CD4-positive, alpha-beta memory T cell (primary cell): ENCODE measurements at regions not wholly inside any gene's neighbourhood (a gene's known extent, or its start where the extent isn't known, plus 50 kb on each side); places are given as distances from the start of the nearest gene placed in this dataset.

ENCODE experiments used
- CTCF ChIA-PET: fragments of 350-600 bp; sonication (Branson Sonifier 250); formaldehyde crosslinking; loops from one replicate; lab custom pipeline; 2021; ENCODE audit warnings: inconsistent platforms; ENCODE audit not compliant: partially characterized antibody; lab: Charles Lee
- POLR2A ChIA-PET: fragments of 350-600 bp; sonication (Branson Sonifier 250); formaldehyde crosslinking; loops from one replicate; lab custom pipeline; 2021; ENCODE audit not compliant: partially characterized antibody; lab: Charles Lee
- DNase-seq, 5 donors: peaks; one replicate each; pipeline versions ENCODE4 v3.0.0 to v3.0.0-alpha.2; 2020 to 2022; ENCODE audit warnings: mixed read lengths in 1 of 5
- H3K27ac ChIP-seq: one replicate; pipeline ENCODE4 v1.7.0; 2013; ENCODE audit warnings: low read depth, low read length
- H3K27me3 ChIP-seq: 2 replicates; pipeline ENCODE4 v1.7.0; 2013; ENCODE audit warnings: mild to moderate bottlenecking, low read length, moderate library complexity; ENCODE audit not compliant: insufficient read depth
- H3K36me3 ChIP-seq: 2 replicates; pipeline ENCODE4 v1.7.0; 2013; ENCODE audit warnings: mild to moderate bottlenecking, low read length, moderate library complexity; ENCODE audit not compliant: insufficient read depth
- H3K4me1 ChIP-seq: 2 replicates; pipeline ENCODE4 v1.7.0; 2013; ENCODE audit warnings: mild to moderate bottlenecking, low read length, moderate library complexity; ENCODE audit not compliant: insufficient read depth
- H3K4me3 ChIP-seq, 2 donors: one replicate each; pipeline ENCODE4 v1.7.0; 2013; ENCODE audit warnings: low read length in 2 of 2, mild to moderate bottlenecking in 1 of 2
- H3K9me3 ChIP-seq, 2 donors: one replicate each; pipeline ENCODE4 v1.7.0; 2013; ENCODE audit warnings: low read length in 2 of 2, control low read depth in 1 of 2; ENCODE audit not compliant: control insufficient read depth in 1 of 2
- H3K27ac Mint-ChIP-seq, 7 donors: one replicate each; pipeline ENCODE4 v1.8.0; 2020 to 2021; ENCODE audit warnings: mixed read lengths in 7 of 7, mild to moderate bottlenecking in 6 of 7, inconsistent platforms in 3 of 7, moderate library complexity in 3 of 7
- H3K27me3 Mint-ChIP-seq, 2 donors: one replicate each; pipeline ENCODE4 v1.8.0; 2020 to 2021; ENCODE audit warnings: mixed read lengths in 2 of 2
- H3K36me3 Mint-ChIP-seq, 2 donors: one replicate each; pipeline ENCODE4 v1.8.0; 2020 to 2021; ENCODE audit warnings: mixed read lengths in 2 of 2, inconsistent platforms in 1 of 2, mild to moderate bottlenecking in 1 of 2
- H3K4me1 Mint-ChIP-seq, 4 donors: one replicate each; pipeline ENCODE4 v1.8.0; 2020 to 2021; ENCODE audit warnings: mixed read lengths in 4 of 4, mild to moderate bottlenecking in 1 of 4
- H3K4me3 Mint-ChIP-seq, 8 donors: one replicate each; pipeline ENCODE4 v1.8.0; 2020 to 2021; ENCODE audit warnings: mixed read lengths in 8 of 8, mild to moderate bottlenecking in 7 of 8, moderate library complexity in 6 of 8, inconsistent platforms in 3 of 8
- H3K9me3 Mint-ChIP-seq, 8 donors: one replicate each; pipeline ENCODE4 v1.8.0; 2020 to 2021; ENCODE audit warnings: mixed read lengths in 8 of 8, mild to moderate bottlenecking in 5 of 8, inconsistent platforms in 3 of 8, moderate library complexity in 1 of 8
- intact Hi-C: fragments of 100-400 bp; cut with micrococcal nuclease; formaldehyde crosslinking; loops from one replicate; pipeline ENCODE4 v1.15.1; 2023

DNA sequence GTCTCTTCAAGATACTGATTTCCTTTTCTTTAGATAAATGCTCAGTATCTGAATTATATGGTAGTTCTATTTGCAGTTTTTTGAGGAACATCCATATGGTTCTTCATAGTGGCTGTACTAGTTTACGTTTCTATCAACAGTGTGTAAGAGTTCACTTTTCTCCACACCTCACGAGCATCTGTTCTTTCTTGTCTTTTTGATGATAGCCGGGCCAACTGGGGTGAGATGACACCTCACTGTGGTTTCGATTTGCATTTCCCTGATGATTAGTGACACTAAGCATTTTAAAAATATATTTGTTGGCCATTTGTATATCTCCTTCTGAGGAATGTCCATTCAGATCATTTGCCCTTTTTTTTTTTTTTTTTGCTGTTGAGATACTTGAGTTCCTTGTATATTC lies 458.8 kb downstream of the SETBP1 start:
- DNase-seq: no peak
- Mint-ChIP-seq H3K27ac (no peak overlapping the region), H3K4me3 (no peak overlapping the region)

DNA sequence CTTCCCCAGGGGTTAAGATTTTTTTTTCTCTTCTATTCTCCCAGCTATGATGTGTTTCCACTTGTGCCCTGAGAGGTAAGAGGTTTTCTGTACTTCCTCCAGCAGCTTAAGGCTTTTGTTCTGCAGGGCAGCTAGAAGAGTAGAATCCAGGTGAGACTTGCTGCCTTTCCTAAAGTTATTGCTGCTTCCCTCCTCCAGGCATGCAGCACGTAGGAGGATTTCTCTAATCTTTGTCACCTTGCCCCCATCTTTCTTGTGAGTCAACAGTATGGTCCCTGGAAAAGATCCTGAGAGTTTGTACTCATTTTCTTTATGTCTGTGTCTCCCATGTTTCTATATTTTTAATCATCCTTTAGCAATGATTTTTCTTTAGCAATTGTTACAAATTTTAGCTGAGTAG lies 462.2 kb downstream of the SETBP1 start:
- H3K27ac ChIP-seq: no peak overlapping the region
- no peaks in the 10 kb centered on the region for H3K9me3 ChIP-seq
- no peaks in the 10 kb centered on the region for H3K36me3 ChIP-seq
- H3K4me1 ChIP-seq: no peaks in the 10 kb centered on the region
- no peak overlapping the region for H3K4me3 Mint-ChIP-seq
- no peak overlapping the region for H3K4me3 ChIP-seq
- H3K4me1 Mint-ChIP-seq: no peaks in the 10 kb centered on the region
- H3K27ac Mint-ChIP-seq: no peak overlapping the region
- DNase-seq: no peak
- no peaks in the 10 kb centered on the region for H3K27me3 ChIP-seq
- H3K27me3 Mint-ChIP-seq: peaks cover 0 to 5% of the 10 kb centered on the region in 2 donors
- no peaks in the 10 kb centered on the region for H3K36me3 Mint-ChIP-seq
- CTCF ChIA-PET: no interaction called here
- POLR2A ChIA-PET: no interaction called here
- intact Hi-C loops: no loop called here
- H3K9me3 Mint-ChIP-seq: peaks cover 0 to 6% (median 1%) of the 10 kb centered on the region in 8 donors

More for the DNA sequence above, 458.8 kb downstream of the SETBP1 start:
- H3K27me3 ChIP-seq: no peaks in the 10 kb centered on the region
- H3K9me3 ChIP-seq: no peaks in the 10 kb centered on the region
- intact Hi-C loops: no loop called here
- H3K4me3 ChIP-seq: no peak overlapping the region
- no peaks in the 10 kb centered on the region for H3K36me3 Mint-ChIP-seq
- H3K27me3 Mint-ChIP-seq: peaks cover 0 to 3% of the 10 kb centered on the region in 2 donors
- ChIA-PET POLR2A (no interaction called here), CTCF (no interaction called here)
- no peaks in the 10 kb centered on the region for H3K36me3 ChIP-seq
- no peaks in the 10 kb centered on the region for H3K4me1 Mint-ChIP-seq
- H3K9me3 Mint-ChIP-seq: peaks cover 0 to 4% (median 0%) of the 10 kb centered on the region in 8 donors
- no peak overlapping the region for H3K27ac ChIP-seq
- no peaks in the 10 kb centered on the region for H3K4me1 ChIP-seq

DNA sequence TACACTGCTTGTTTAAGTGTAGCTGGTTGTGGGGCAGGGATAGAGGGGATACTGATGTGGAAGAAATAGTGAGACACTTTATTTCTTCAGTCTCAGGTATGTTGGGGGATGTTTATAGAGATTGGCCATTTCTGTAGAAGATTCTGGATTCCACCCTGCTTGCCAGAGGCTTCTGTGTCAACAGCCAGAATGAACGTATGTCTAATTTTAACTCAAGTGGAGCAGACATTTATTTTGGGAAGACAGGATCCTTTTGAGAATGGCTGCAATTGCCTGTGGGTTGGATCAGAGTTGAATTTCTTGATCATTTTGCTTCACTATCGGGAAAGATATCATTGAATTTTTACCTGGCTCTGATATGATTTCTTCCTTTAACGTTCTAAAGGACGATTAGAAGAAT lies 465.6 kb upstream of the SLC14A2 start:
- Mint-ChIP-seq H3K27me3 (peaks cover 2% of the 10 kb centered on the region in 2 donors), H3K4me3 (no peak overlapping the region), H3K27ac (no peak overlapping the region), H3K36me3 (no peaks in the 10 kb centered on the region), H3K9me3 (peaks cover 0 to 4% (median 0%) of the 10 kb centered on the region in 8 donors), H3K4me1 (no peaks in the 10 kb centered on the region)
- Histone ChIP-seq H3K4me3 (no peak overlapping the region), H3K27ac (no peak overlapping the region), H3K9me3 (no peaks in the 10 kb centered on the region), H3K27me3 (no peaks in the 10 kb centered on the region), H3K36me3 (no peaks in the 10 kb centered on the region), H3K4me1 (no peaks in the 10 kb centered on the region)
- intact Hi-C loops: no loop called here
- no peak for DNase-seq
- POLR2A ChIA-PET: no interaction called here
- CTCF ChIA-PET: interaction anchor here (1.0 kb wide), 1 partner anchor 474 kb away, joined by 3 read pairs; no protein-coding TSS in a partner anchor

DNA sequence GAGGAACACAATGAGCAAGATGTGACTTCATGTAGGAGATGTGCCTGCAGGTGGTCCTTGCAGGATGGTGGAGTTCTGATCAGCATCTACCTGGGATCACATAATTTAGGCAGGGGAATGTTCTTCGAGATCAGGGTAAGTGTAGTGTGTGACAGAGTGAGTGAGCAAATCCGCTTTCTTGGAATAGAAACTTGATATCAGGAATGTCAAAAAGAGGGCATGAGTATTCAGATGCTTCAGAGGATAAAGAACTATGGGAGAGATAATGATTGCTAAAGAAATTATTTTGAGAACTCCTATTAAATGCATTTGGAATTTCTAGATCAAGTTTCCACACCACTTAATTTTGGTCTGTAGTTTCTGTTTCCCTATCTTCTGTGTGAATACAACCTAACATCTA lies 463.6 kb upstream of the SLC14A2 start:
- Mint-ChIP-seq H3K27me3 (peaks cover 0 to 2% of the 10 kb centered on the region in 2 donors), H3K36me3 (no peaks in the 10 kb centered on the region), H3K4me3 (no peak overlapping the region), H3K27ac (no peak overlapping the region), H3K4me1 (no peaks in the 10 kb centered on the region), H3K9me3 (peaks cover 0 to 4% (median 0%) of the 10 kb centered on the region in 8 donors)
- H3K4me3 ChIP-seq: no peak overlapping the region
- no peaks in the 10 kb centered on the region for H3K36me3 ChIP-seq
- no peaks in the 10 kb centered on the region for H3K4me1 ChIP-seq
- POLR2A ChIA-PET: no interaction called here
- intact Hi-C loops: no loop called here
- DNase-seq: no peak
- CTCF ChIA-PET: no interaction called here
- H3K27ac ChIP-seq: no peak overlapping the region
- no peaks in the 10 kb centered on the region for H3K9me3 ChIP-seq
- no peaks in the 10 kb centered on the region for H3K27me3 ChIP-seq

GRCh38 chr18:45155526-45155925 lies 459.8 kb upstream of the SLC14A2 start:
- Mint-ChIP-seq H3K4me3 (no peak overlapping the region), H3K4me1 (no peaks in the 10 kb centered on the region), H3K27me3 (peaks cover 3 to 9% of the 10 kb centered on the region in 2 donors), H3K9me3 (peaks cover 0 to 2% (median 0%) of the 10 kb centered on the region in 8 donors), H3K36me3 (no peaks in the 10 kb centered on the region), H3K27ac (no peak overlapping the region)
- H3K27ac ChIP-seq: no peak overlapping the region
- no peak for DNase-seq
- H3K4me3 ChIP-seq: no peak overlapping the region
- no peaks in the 10 kb centered on the region for H3K27me3 ChIP-seq
- ChIA-PET POLR2A (no interaction called here), CTCF (no interaction called here)
- intact Hi-C loops: no loop called here
- no peaks in the 10 kb centered on the region for H3K36me3 ChIP-seq
- no peaks in the 10 kb centered on the region for H3K4me1 ChIP-seq
- H3K9me3 ChIP-seq: no peaks in the 10 kb centered on the region

- CTCF ChIA-PET: no interaction called here
- Histone ChIP-seq H3K36me3 (no peaks in the 10 kb centered on the region), H3K27me3 (no peaks in the 10 kb centered on the region), H3K4me3 (no peak overlapping the region), H3K4me1 (no peaks in the 10 kb centered on the region), H3K27ac (no peak overlapping the region), H3K9me3 (no peaks in the 10 kb centered on the region)
- Mint-ChIP-seq H3K36me3 (no peaks in the 10 kb centered on the region), H3K4me3 (no peak overlapping the region), H3K27me3 (peaks cover 6 to 12% of the 10 kb centered on the region in 2 donors), H3K27ac (no peak overlapping the region), H3K9me3 (no peaks in the 10 kb centered on the region), H3K4me1 (no peaks in the 10 kb centered on the region)
- POLR2A ChIA-PET: no interaction called here
- intact Hi-C loops: no loop called here
- no peak for DNase-seq
These were observed 458.3 kb upstream of the SLC14A2 start for GRCh38 chr18:45156946-45157345.

DNA sequence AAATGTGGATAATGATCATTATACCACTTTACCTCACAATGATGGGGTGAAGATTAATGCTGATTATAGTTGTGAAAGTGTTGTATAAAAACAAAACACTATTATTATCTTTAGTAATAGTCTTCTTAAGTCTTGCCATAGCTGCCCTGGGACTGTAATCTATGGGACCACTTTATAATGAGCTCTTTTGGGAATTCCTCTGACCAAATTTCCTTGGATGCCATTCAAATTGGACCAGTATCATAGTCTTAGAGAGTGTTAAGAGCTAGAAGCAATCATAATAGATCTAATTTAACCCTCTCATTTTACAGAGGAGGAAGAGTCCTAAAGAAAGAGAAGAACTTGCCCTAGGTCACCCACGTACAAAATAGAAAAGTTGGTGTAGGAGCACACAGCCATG lies 457.7 kb upstream of the SLC14A2 start:
- H3K9me3 ChIP-seq: no peaks in the 10 kb centered on the region
- no peak overlapping the region for H3K4me3 ChIP-seq
- H3K36me3 ChIP-seq: no peaks in the 10 kb centered on the region
- intact Hi-C loops: no loop called here
- H3K27ac ChIP-seq: no peak overlapping the region
- H3K27ac Mint-ChIP-seq: no peak overlapping the region
- ChIA-PET POLR2A (no interaction called here), CTCF (no interaction called here)
- no peaks in the 10 kb centered on the region for H3K27me3 ChIP-seq
- no peaks in the 10 kb centered on the region for H3K4me1 Mint-ChIP-seq
- no peaks in the 10 kb centered on the region for H3K36me3 Mint-ChIP-seq
- peaks cover 8 to 12% of the 10 kb centered on the region in 2 donors for H3K27me3 Mint-ChIP-seq
- H3K4me3 Mint-ChIP-seq: no peak overlapping the region
- no peak for DNase-seq
- H3K4me1 ChIP-seq: no peaks in the 10 kb centered on the region
- no peaks in the 10 kb centered on the region for H3K9me3 Mint-ChIP-seq

GRCh38 chr18:45161850-45162249 lies 453.4 kb upstream of the SLC14A2 start:
- no peaks in the 10 kb centered on the region for H3K36me3 ChIP-seq
- H3K9me3 Mint-ChIP-seq: peaks cover 0 to 5% (median 0%) of the 10 kb centered on the region in 8 donors
- no peak overlapping the region for H3K4me3 Mint-ChIP-seq
- CTCF ChIA-PET: no interaction called here
- no peaks in the 10 kb centered on the region for H3K4me1 ChIP-seq
- peak overlapping the region in 1 of 7 donors; percentile 18 for H3K27ac Mint-ChIP-seq
- peaks cover 8 to 13% of the 10 kb centered on the region in 2 donors for H3K27me3 Mint-ChIP-seq
- no peaks in the 10 kb centered on the region for H3K4me1 Mint-ChIP-seq
- POLR2A ChIA-PET: no interaction called here
- DNase-seq: no peak
- intact Hi-C loops: no loop called here
- H3K9me3 ChIP-seq: no peaks in the 10 kb centered on the region
- no peaks in the 10 kb centered on the region for H3K36me3 Mint-ChIP-seq
- H3K27ac ChIP-seq: no peak overlapping the region
- H3K27me3 ChIP-seq: no peaks in the 10 kb centered on the region
- no peak overlapping the region for H3K4me3 ChIP-seq
